Naive thymus-derived CD8-positive, alpha-beta T cell (primary cell): ENCODE measurements at regions not wholly inside any gene's neighbourhood (a gene's known extent, or its start where the extent isn't known, plus 50 kb on each side); places are given as distances from the start of the nearest gene placed in this dataset.
"Not testable (repeated sequence)": the region's sequence is repeated elsewhere in the genome, so short reads cannot be mapped to it uniquely, and the experiment has no call there.

Experiments
- ATAC-seq, 2 donors: fragments of 150-1000 bp; cut with Tn5 transposase in 1 of 2; sonication (Bioruptor Pico), chemical (Tn5 transposase) in 1 of 2; 1 replicate in 1 of 2; 2 replicates in 1 of 2; pipeline ENCODE4 v1.10.0; 2021; ENCODE audit warnings: mild to moderate bottlenecking in 2 of 2, moderate library complexity in 2 of 2
- POLR2A ChIA-PET: fragments of 350-600 bp; sonication (Branson Sonifier 250); formaldehyde crosslinking; loops from one replicate; lab custom pipeline; 2021; ENCODE audit warnings: antibody characterized with exemption; lab: Charles Lee
- DNase-seq, 10 donors: peaks; one replicate each; pipeline versions ENCODE4 v3.0.0 to v3.0.0-alpha.2; 2020 to 2022
- H3K27ac Mint-ChIP-seq, 10 donors: one replicate each; pipeline ENCODE4 v1.8.0; 2020 to 2022; ENCODE audit warnings: mild to moderate bottlenecking in 10 of 10, mixed read lengths in 10 of 10, moderate library complexity in 4 of 10, inconsistent platforms in 1 of 10
- H3K27me3 Mint-ChIP-seq, 5 donors: one replicate each; pipeline ENCODE4 v1.8.0; 2021 to 2022; ENCODE audit warnings: mixed read lengths in 5 of 5
- H3K36me3 Mint-ChIP-seq, 3 donors: one replicate each; pipeline ENCODE4 v1.8.0; 2020 to 2022; ENCODE audit warnings: mixed read lengths in 3 of 3, mild to moderate bottlenecking in 2 of 3, inconsistent platforms in 1 of 3
- H3K4me1 Mint-ChIP-seq, 4 donors: one replicate each; pipeline ENCODE4 v1.8.0; 2021 to 2022; ENCODE audit warnings: mixed read lengths in 4 of 4
- H3K4me3 Mint-ChIP-seq, 10 donors: one replicate each; pipeline ENCODE4 v1.8.0; 2020 to 2022; ENCODE audit warnings: mild to moderate bottlenecking in 10 of 10, mixed read lengths in 10 of 10, moderate library complexity in 6 of 10, inconsistent platforms in 1 of 10
- H3K9me3 Mint-ChIP-seq, 9 donors: one replicate each; pipeline ENCODE4 v1.8.0; 2020 to 2022; ENCODE audit warnings: mixed read lengths in 9 of 9, mild to moderate bottlenecking in 3 of 9, inconsistent platforms in 1 of 9, moderate library complexity in 1 of 9

- POLR2A ChIA-PET, result no interaction called here
- Mint-ChIP-seq H3K27ac (no peak overlapping the region), H3K27me3 (peaks cover 0 to 18% (median 4%) of the 10 kb centered on the region in 5 donors), H3K4me3 (no peak overlapping the region), H3K4me1 (no peaks in the 10 kb centered on the region), H3K36me3 (no peaks in the 10 kb centered on the region), H3K9me3 (peaks cover 0 to 5% (median 0%) of the 10 kb centered on the region in 9 donors)
- ATAC-seq, result no peak
- DNase-seq, result no peak
These were observed 337.6 kb downstream of the IL20RB start for GRCh38 chr3:137295336-137295735.

DNA sequence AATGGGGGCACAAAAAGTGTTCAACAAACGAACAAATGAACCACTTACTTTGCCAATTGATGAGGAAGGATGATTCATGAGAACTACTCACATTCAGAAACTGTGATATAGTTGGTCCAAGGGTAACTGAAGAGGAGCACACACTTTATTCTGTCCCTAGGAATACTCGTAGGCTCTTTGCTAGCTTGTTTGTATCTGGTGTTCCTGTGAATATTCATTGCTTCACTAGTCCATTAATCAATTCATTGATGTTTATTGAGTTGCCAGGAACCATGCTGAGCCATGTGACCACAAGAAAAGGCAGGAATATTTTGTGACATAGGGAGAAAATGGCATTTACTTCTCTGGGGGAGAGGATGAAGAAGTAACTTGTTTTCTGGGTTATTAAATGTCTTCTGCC, 338.3 kb downstream of the IL20RB start:
- Mint-ChIP-seq H3K27ac (no peak overlapping the region), H3K27me3 (peaks cover 0 to 10% (median 0%) of the 10 kb centered on the region in 5 donors), H3K36me3 (no peaks in the 10 kb centered on the region), H3K4me1 (no peaks in the 10 kb centered on the region), H3K9me3 (peaks cover 0 to 5% (median 0%) of the 10 kb centered on the region in 9 donors), H3K4me3 (no peak overlapping the region)
- POLR2A ChIA-PET, result no interaction called here
- no peak for ATAC-seq
- DNase-seq, result no peak

DNA sequence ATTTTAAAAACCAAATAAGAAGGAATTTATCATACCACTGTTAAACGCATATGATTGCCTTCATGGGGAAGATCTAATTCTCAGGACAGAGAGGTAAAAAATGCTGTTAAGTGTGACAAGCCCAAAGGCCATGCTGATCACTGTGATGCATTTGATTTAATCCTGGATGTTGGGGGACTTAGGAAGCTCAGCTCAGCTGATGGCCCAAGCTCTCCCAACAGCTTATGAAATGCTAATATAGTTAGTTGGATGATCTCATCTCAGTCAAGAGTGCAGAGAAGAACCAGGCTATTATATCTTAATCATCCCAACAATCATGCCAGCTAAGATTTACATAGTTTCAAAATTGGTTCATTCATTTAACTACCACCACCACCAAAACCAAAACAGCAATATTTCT, 340.0 kb downstream of the IL20RB start:
- Mint-ChIP-seq H3K4me1 (no peaks in the 10 kb centered on the region), H3K9me3 (peaks cover 0 to 5% (median 0%) of the 10 kb centered on the region in 9 donors), H3K27me3 (peaks cover 0 to 4% (median 0%) of the 10 kb centered on the region in 5 donors), H3K27ac (no peak overlapping the region), H3K4me3 (no peak overlapping the region), H3K36me3 (no peaks in the 10 kb centered on the region)
- no peak for ATAC-seq
- DNase-seq, result no peak
- POLR2A ChIA-PET, result no interaction called here

GRCh38 chr3:137300703-137301102, 342.9 kb downstream of the IL20RB start:
- Mint-ChIP-seq H3K27me3 (peaks cover 0 to 4% (median 0%) of the 10 kb centered on the region in 5 donors), H3K36me3 (no peaks in the 10 kb centered on the region), H3K4me1 (no peaks in the 10 kb centered on the region), H3K27ac (no peak overlapping the region), H3K4me3 (no peak overlapping the region), H3K9me3 (peaks cover 0 to 7% (median 3%) of the 10 kb centered on the region in 9 donors)
- no peak for DNase-seq
- ATAC-seq, result no peak
- POLR2A ChIA-PET, result no interaction called here

GRCh38 chr3:137304313-137305056, 346.7 kb downstream of the IL20RB start:
- no peaks in the 10 kb centered on the region for H3K36me3 Mint-ChIP-seq
- H3K27ac Mint-ChIP-seq, result no peak overlapping the region
- no peaks in the 10 kb centered on the region for H3K4me1 Mint-ChIP-seq
- DNase-seq, result no peak
- H3K9me3 Mint-ChIP-seq, result peaks cover 0 to 10% (median 4%) of the 10 kb centered on the region in 9 donors
- ATAC-seq, result no peak
- POLR2A ChIA-PET, result no interaction called here
- H3K27me3 Mint-ChIP-seq, result no peaks in the 10 kb centered on the region
- no peak overlapping the region for H3K4me3 Mint-ChIP-seq

- POLR2A ChIA-PET, result no interaction called here
- no peak for DNase-seq
- no peak for ATAC-seq
- no peak overlapping the region for H3K4me3 Mint-ChIP-seq
- H3K36me3 Mint-ChIP-seq, result no peaks in the 10 kb centered on the region
- peaks cover 0 to 2% (median 0%) of the 10 kb centered on the region in 5 donors for H3K27me3 Mint-ChIP-seq
- H3K9me3 Mint-ChIP-seq, result peaks cover 3 to 19% (median 12%) of the 10 kb centered on the region in 9 donors
- H3K4me1 Mint-ChIP-seq, result no peaks in the 10 kb centered on the region
- H3K27ac Mint-ChIP-seq, result no peak overlapping the region
These were observed 366.3 kb downstream of the IL20RB start for GRCh38 chr3:137324114-137324513.

DNA sequence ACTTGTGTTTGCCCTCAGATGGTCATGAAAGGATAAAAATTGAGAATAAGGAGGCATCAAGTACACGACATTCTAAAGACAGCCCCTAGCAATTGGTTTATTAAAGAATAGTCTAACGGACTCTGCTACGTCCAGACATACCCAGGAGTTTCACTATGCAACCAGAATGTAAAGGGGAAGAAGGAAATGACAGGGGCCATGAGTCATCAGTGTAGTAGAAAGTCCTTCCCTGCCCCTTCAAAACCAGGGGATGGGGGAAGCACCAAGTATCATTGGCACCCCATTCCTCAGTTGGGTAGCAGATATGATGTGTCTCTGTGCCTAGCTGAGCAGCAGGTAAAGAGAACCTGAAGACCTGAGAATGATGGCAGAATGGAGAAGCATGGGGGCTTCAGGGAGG, 367.4 kb downstream of the IL20RB start:
- no peak for ATAC-seq
- Mint-ChIP-seq H3K27ac (no peak overlapping the region), H3K36me3 (no peaks in the 10 kb centered on the region), H3K27me3 (no peaks in the 10 kb centered on the region), H3K9me3 (peaks cover 2 to 21% (median 12%) of the 10 kb centered on the region in 9 donors), H3K4me3 (no peak overlapping the region), H3K4me1 (no peaks in the 10 kb centered on the region)
- no peak for DNase-seq
- POLR2A ChIA-PET, result no interaction called here

GRCh38 chr3:137325934-137326333, 368.2 kb downstream of the IL20RB start:
- DNase-seq (no peak), ATAC-seq (no peak)
- H3K36me3 Mint-ChIP-seq, result no peaks in the 10 kb centered on the region
- H3K9me3 Mint-ChIP-seq, result peaks cover 2 to 23% (median 12%) of the 10 kb centered on the region in 9 donors
- H3K4me3 Mint-ChIP-seq, result no peak overlapping the region
- no peaks in the 10 kb centered on the region for H3K4me1 Mint-ChIP-seq
- POLR2A ChIA-PET, result no interaction called here
- H3K27ac Mint-ChIP-seq, result no peak overlapping the region
- H3K27me3 Mint-ChIP-seq, result peaks cover 0 to 7% (median 0%) of the 10 kb centered on the region in 5 donors

DNA sequence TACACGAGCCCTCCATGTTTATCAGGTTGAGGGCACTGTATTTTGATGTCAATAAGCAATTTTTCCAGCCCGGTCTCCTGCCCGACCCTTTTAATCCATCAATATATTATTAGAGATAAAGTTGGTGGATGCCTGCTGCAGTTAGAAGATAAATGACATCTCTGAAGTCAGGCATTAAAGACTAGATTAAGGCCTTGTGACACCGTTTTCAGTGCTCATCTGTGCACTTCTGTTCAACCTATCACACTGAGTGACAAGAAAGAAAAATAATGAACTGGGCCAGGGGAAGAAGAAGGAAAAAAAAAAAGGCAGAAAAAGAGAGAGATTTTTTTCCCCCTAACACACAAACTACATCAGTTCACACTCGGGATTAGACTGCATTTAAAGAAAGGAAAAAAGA, 371.8 kb downstream of the IL20RB start:
- no peaks in the 10 kb centered on the region for H3K36me3 Mint-ChIP-seq
- DNase-seq, result no peak
- POLR2A ChIA-PET, result no interaction called here
- no peak overlapping the region for H3K27ac Mint-ChIP-seq
- peaks cover 2 to 29% (median 11%) of the 10 kb centered on the region in 9 donors for H3K9me3 Mint-ChIP-seq
- ATAC-seq, result no peak
- no peaks in the 10 kb centered on the region for H3K4me1 Mint-ChIP-seq
- no peak overlapping the region for H3K4me3 Mint-ChIP-seq
- H3K27me3 Mint-ChIP-seq, result peaks cover 0 to 16% (median 0%) of the 10 kb centered on the region in 5 donors

GRCh38 chr3:137330246-137330645, 372.5 kb downstream of the IL20RB start:
- no peaks in the 10 kb centered on the region for H3K4me1 Mint-ChIP-seq
- ATAC-seq (no peak), DNase-seq (no peak)
- POLR2A ChIA-PET, result no interaction called here
- H3K27me3 Mint-ChIP-seq, result peaks cover 0 to 16% (median 0%) of the 10 kb centered on the region in 5 donors
- H3K4me3 Mint-ChIP-seq, result no peak overlapping the region
- H3K27ac Mint-ChIP-seq, result no peak overlapping the region
- H3K36me3 Mint-ChIP-seq, result no peaks in the 10 kb centered on the region
- peaks cover under 1 to 25% (median 7%) of the 10 kb centered on the region in 9 donors for H3K9me3 Mint-ChIP-seq

DNA sequence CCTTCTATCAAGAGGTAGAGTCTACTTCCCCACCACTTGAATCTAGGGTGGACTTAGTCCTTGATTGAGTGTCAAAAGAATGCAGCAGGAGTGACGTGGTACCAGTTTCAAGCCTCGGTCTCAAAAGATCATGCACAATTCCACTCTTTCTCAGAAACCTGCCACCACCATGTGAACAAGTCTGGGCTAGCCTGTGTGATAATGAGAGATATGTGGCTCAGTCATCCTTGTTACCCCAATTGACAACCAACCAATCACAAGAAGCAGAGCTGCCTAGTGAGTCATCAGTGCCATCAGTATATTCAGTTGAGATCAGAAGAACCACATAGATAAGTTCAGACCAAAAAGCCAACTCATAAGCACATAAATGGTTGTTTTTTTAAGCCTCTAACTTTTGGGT, 374.5 kb downstream of the IL20RB start:
- Mint-ChIP-seq H3K27me3 (peaks cover 0 to 16% (median 0%) of the 10 kb centered on the region in 5 donors), H3K27ac (no peak overlapping the region), H3K4me3 (no peak overlapping the region), H3K9me3 (peaks cover 0 to 28% (median 4%) of the 10 kb centered on the region in 9 donors), H3K4me1 (no peaks in the 10 kb centered on the region), H3K36me3 (no peaks in the 10 kb centered on the region)
- DNase-seq, result no peak
- ATAC-seq, result no peak
- POLR2A ChIA-PET, result no interaction called here

DNA sequence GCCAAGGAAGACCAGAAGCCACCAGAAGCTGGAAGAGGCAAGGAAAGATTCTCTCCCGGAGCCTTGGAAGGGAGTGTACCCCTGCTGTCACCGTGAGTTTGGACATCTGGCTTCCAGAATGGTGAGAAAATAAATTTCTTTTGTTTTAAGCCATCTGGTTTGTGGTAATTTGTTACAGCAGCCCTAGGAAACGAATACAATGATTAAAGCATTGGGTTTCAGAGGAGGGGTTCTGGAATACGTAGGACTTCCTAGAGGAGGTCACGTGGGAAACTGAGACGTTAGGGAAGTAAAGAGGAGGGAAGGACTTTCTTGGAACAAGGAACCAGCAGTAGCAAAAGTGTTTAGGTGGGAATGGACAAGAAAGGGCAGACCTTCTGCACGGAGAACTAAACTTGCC, 377.7 kb downstream of the IL20RB start:
- POLR2A ChIA-PET, result no interaction called here
- H3K36me3 Mint-ChIP-seq, result peaks cover 0 to 9% (median 0%) of the 10 kb centered on the region in 3 donors
- H3K4me3 Mint-ChIP-seq, result no peak overlapping the region
- peaks cover 6 to 51% (median 13%) of the 10 kb centered on the region in 9 donors for H3K9me3 Mint-ChIP-seq
- no peak overlapping the region for H3K27ac Mint-ChIP-seq
- H3K27me3 Mint-ChIP-seq, result peaks cover 0 to 14% (median 0%) of the 10 kb centered on the region in 5 donors
- H3K4me1 Mint-ChIP-seq, result no peaks in the 10 kb centered on the region
- DNase-seq (no peak), ATAC-seq (no peak)

GRCh38 chr3:137338400-137338799, 380.6 kb downstream of the IL20RB start:
- H3K36me3 Mint-ChIP-seq, H3K4me1 Mint-ChIP-seq, ATAC-seq, DNase-seq, H3K4me3 Mint-ChIP-seq, POLR2A ChIA-PET, H3K27me3 Mint-ChIP-seq, H3K27ac Mint-ChIP-seq: not testable (repeated sequence)
- H3K9me3 Mint-ChIP-seq, result peaks cover 4 to 39% (median 12%) of the 10 kb centered on the region in 9 donors
